OCI-LY3 (cell line): ENCODE measurements at regions not wholly inside any gene's neighbourhood (a gene's known extent, or its start where the extent isn't known, plus 50 kb on each side); places are given as distances from the start of the nearest gene placed in this dataset.
"Not testable (repeated sequence)": the region's sequence is repeated elsewhere in the genome, so short reads cannot be mapped to it uniquely, and the experiment has no call there.

Experiments used
- CTCF ChIP-seq: fragments of 200-600, 300-600 bp; sonication (generic); IDR thresholded peaks from 2 replicates; pipeline ENCODE4 v1.5.1; 2014; ENCODE audit warnings: antibody characterized with exemption, low read length, low read depth
- EZH2phosphoT487 ChIP-seq: fragments of 200-600 bp; shearing (Covaris generic); IDR thresholded peaks from 2 replicates; pipeline ENCODE4 v1.6.1; 2018; ENCODE audit warnings: antibody characterized with exemption, mixed run types, low read depth

DNA sequence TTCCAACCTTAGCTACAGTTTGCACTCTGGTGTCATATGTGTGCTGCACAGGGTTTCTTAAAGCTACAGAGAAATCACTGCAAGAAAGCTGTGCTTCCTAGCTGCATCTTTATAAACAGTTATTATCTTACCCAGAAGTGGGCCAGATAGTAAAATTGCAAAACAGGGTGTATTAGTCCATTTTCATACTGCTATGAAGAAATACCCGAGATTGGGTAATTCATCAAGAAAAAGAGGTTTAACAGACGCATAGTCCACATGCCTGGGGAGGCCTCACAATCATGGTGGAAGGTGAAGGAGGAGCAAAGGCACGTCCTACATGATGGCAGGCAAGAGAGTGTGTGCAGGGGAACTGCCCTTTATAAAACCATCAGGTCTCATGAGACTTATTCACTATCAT, 92.6 kb upstream of the AGA start:
- not testable (repeated sequence) for TF ChIP-seq CTCF, EZH2phosphoT487
